ENCODE measurements at regions not wholly inside any gene's neighbourhood (a gene's known extent, or its start where the extent isn't known, plus 50 kb on each side); places are given as distances from the start of the nearest gene placed in this dataset.
"Not testable (repeated sequence)": the region's sequence is repeated elsewhere in the genome, so short reads cannot be mapped to it uniquely, and the experiment has no call there.

GRCh38 chr13:61901946-61902541 is 486.4 kb upstream of the PCDH20 start:
- H3K4me1 ChIP-seq (ENCODE audit: control insufficient read depth, insufficient read depth, low read length), result no peaks in the 10 kb centered on the region
- no peak overlapping the region for H3K27ac ChIP-seq (ENCODE audit: low read length)
- ATAC-seq (no peak), DNase-seq (no peak)
- no peaks in the 10 kb centered on the region for H3K27me3 ChIP-seq (ENCODE audit: control insufficient read depth, insufficient read depth)
- intact Hi-C loops (cut with DNase I), result no loop called here
- H3K4me3 ChIP-seq (ENCODE audit: low read length), result no peak overlapping the region
- H3K9me3 ChIP-seq (ENCODE audit: control insufficient read depth, low read length), result no peaks in the 10 kb centered on the region

GRCh38 chr13:61900033-61900432 is 484.4 kb upstream of the PCDH20 start:
- H3K4me1 ChIP-seq (ENCODE audit: control insufficient read depth, insufficient read depth, low read length), result no peaks in the 10 kb centered on the region

GRCh38 chr13:61898207-61898606 is 482.6 kb upstream of the PCDH20 start:
- ATAC-seq (no peak), DNase-seq (no peak)
- WGBS, result 85% methylated on average over 2 of the region's 2 CpGs
- Histone ChIP-seq H3K4me3 (ENCODE audit: low read length) (no peak overlapping the region), H3K9me3 (ENCODE audit: control insufficient read depth, low read length) (no peaks in the 10 kb centered on the region), H3K27me3 (ENCODE audit: control insufficient read depth, insufficient read depth) (no peaks in the 10 kb centered on the region), H3K4me1 (ENCODE audit: control insufficient read depth, insufficient read depth, low read length) (no peaks in the 10 kb centered on the region), H3K27ac (ENCODE audit: low read length) (no peak overlapping the region)
- intact Hi-C loops (cut with DNase I), result no loop called here

More at GRCh38 chr13:61900033-61900432, 484.4 kb upstream of the PCDH20 start:
- intact Hi-C loops (cut with DNase I), result no loop called here
- H3K9me3 ChIP-seq (ENCODE audit: control insufficient read depth, low read length), result no peaks in the 10 kb centered on the region
- DNase-seq (no peak), ATAC-seq (no peak)
- no peak overlapping the region for H3K27ac ChIP-seq (ENCODE audit: low read length)
- no peak overlapping the region for H3K4me3 ChIP-seq (ENCODE audit: low read length)
- WGBS, result 43% methylated on average over 3 of the region's 3 CpGs
- no peaks in the 10 kb centered on the region for H3K27me3 ChIP-seq (ENCODE audit: control insufficient read depth, insufficient read depth)

GRCh38 chr13:61891401-61891800 is 475.8 kb upstream of the PCDH20 start:
- ATAC-seq (no peak), DNase-seq (no peak)
- H3K27ac ChIP-seq (ENCODE audit: low read length), result no peak overlapping the region
- intact Hi-C loops (cut with DNase I), result no loop called here
- H3K9me3 ChIP-seq (ENCODE audit: control insufficient read depth, low read length), result no peaks in the 10 kb centered on the region
- H3K27me3 ChIP-seq (ENCODE audit: control insufficient read depth, insufficient read depth), result no peaks in the 10 kb centered on the region
- H3K4me3 ChIP-seq (ENCODE audit: low read length), result no peak overlapping the region
- no peaks in the 10 kb centered on the region for H3K4me1 ChIP-seq (ENCODE audit: control insufficient read depth, insufficient read depth, low read length)

GRCh38 chr13:61884830-61885229 is 469.2 kb upstream of the PCDH20 start:
- Histone ChIP-seq H3K4me1 (ENCODE audit: control insufficient read depth, insufficient read depth, low read length) (no peaks in the 10 kb centered on the region), H3K9me3 (ENCODE audit: control insufficient read depth, low read length) (no peaks in the 10 kb centered on the region), H3K27me3 (ENCODE audit: control insufficient read depth, insufficient read depth) (no peaks in the 10 kb centered on the region), H3K4me3 (ENCODE audit: low read length) (no peak overlapping the region), H3K27ac (ENCODE audit: low read length) (no peak overlapping the region)
- intact Hi-C loops (cut with DNase I), result no loop called here
- 58% methylated on average over 4 of the region's 4 CpGs for WGBS
- ATAC-seq (no peak), DNase-seq (no peak)

- Histone ChIP-seq H3K27me3 (ENCODE audit: control insufficient read depth, insufficient read depth) (no peaks in the 10 kb centered on the region), H3K9me3 (ENCODE audit: control insufficient read depth, low read length) (no peaks in the 10 kb centered on the region), H3K4me3 (ENCODE audit: low read length) (no peak overlapping the region), H3K4me1 (ENCODE audit: control insufficient read depth, insufficient read depth, low read length) (no peaks in the 10 kb centered on the region), H3K27ac (ENCODE audit: low read length) (no peak overlapping the region)
- ATAC-seq (no peak), DNase-seq (no peak)
- intact Hi-C loops (cut with DNase I), result no loop called here
- 51% methylated on average over 3 of the region's 3 CpGs for WGBS
These were observed 465.1 kb upstream of the PCDH20 start for GRCh38 chr13:61880578-61881283.

- H3K27me3 ChIP-seq (ENCODE audit: control insufficient read depth, insufficient read depth); H3K27ac ChIP-seq (ENCODE audit: low read length); ATAC-seq; DNase-seq; H3K4me3 ChIP-seq (ENCODE audit: low read length); H3K4me1 ChIP-seq (ENCODE audit: control insufficient read depth, insufficient read depth, low read length); H3K9me3 ChIP-seq (ENCODE audit: control insufficient read depth, low read length); intact Hi-C loops (cut with DNase I): not testable (repeated sequence)
- WGBS, result 86% methylated on average over 4 of the region's 4 CpGs
These were observed 462.9 kb upstream of the PCDH20 start for GRCh38 chr13:61878565-61878964.

- no peaks in the 10 kb centered on the region for H3K27me3 ChIP-seq (ENCODE audit: control insufficient read depth, insufficient read depth)
- intact Hi-C loops (cut with DNase I), result no loop called here
- ATAC-seq (no peak), DNase-seq (no peak)
- WGBS, result 78% methylated on average over 2 of the region's 2 CpGs
- peaks cover 2% of the 10 kb centered on the region for H3K9me3 ChIP-seq (ENCODE audit: control insufficient read depth, low read length)
- no peaks in the 10 kb centered on the region for H3K4me1 ChIP-seq (ENCODE audit: control insufficient read depth, insufficient read depth, low read length)
- H3K4me3 ChIP-seq (ENCODE audit: low read length), result no peak overlapping the region
- H3K27ac ChIP-seq (ENCODE audit: low read length), result no peak overlapping the region
These were observed 459.4 kb upstream of the PCDH20 start for GRCh38 chr13:61874970-61875579.

- H3K4me3 ChIP-seq (ENCODE audit: low read length), result no peak overlapping the region
- no peaks in the 10 kb centered on the region for H3K27me3 ChIP-seq (ENCODE audit: control insufficient read depth, insufficient read depth)
- DNase-seq (no peak), ATAC-seq (no peak)
- H3K27ac ChIP-seq (ENCODE audit: low read length), result no peak overlapping the region
- peaks cover 2% of the 10 kb centered on the region for H3K9me3 ChIP-seq (ENCODE audit: control insufficient read depth, low read length)
- intact Hi-C loops (cut with DNase I), result no loop called here
- H3K4me1 ChIP-seq (ENCODE audit: control insufficient read depth, insufficient read depth, low read length), result no peaks in the 10 kb centered on the region
These were observed 458.1 kb upstream of the PCDH20 start for GRCh38 chr13:61873717-61874116.

GRCh38 chr13:61857198-61857597 is 441.5 kb upstream of the PCDH20 start:
- H3K4me3 ChIP-seq (ENCODE audit: low read length), result no peak overlapping the region
- H3K4me1 ChIP-seq (ENCODE audit: control insufficient read depth, insufficient read depth, low read length), result no peaks in the 10 kb centered on the region
- DNase-seq (no peak), ATAC-seq (no peak)
- 87% methylated on average over 3 of the region's 3 CpGs for WGBS
- no peaks in the 10 kb centered on the region for H3K9me3 ChIP-seq (ENCODE audit: control insufficient read depth, low read length)
- no peak overlapping the region for H3K27ac ChIP-seq (ENCODE audit: low read length)
- no peaks in the 10 kb centered on the region for H3K27me3 ChIP-seq (ENCODE audit: control insufficient read depth, insufficient read depth)
- intact Hi-C loops (cut with DNase I), result no loop called here

GRCh38 chr13:61852116-61852619 is 436.5 kb upstream of the PCDH20 start:
- Histone ChIP-seq H3K9me3 (ENCODE audit: control insufficient read depth, low read length) (no peaks in the 10 kb centered on the region), H3K4me3 (ENCODE audit: low read length) (no peak overlapping the region)
- 77% methylated on average over 5 of the region's 5 CpGs for WGBS

More at GRCh38 chr13:61852116-61852619, 436.5 kb upstream of the PCDH20 start:
- no peak for ATAC-seq
- intact Hi-C loops (cut with DNase I), result no loop called here
- Histone ChIP-seq H3K4me1 (ENCODE audit: control insufficient read depth, insufficient read depth, low read length) (no peaks in the 10 kb centered on the region), H3K27me3 (ENCODE audit: control insufficient read depth, insufficient read depth) (no peaks in the 10 kb centered on the region), H3K27ac (ENCODE audit: low read length) (no peak overlapping the region)
- DNase-seq, result no peak
